Natural killer cell (primary cell): ENCODE measurements at regions not wholly inside any gene's neighbourhood (a gene's known extent, or its start where the extent isn't known, plus 50 kb on each side); places are given as distances from the start of the nearest gene placed in this dataset.
"Not testable (repeated sequence)": the region's sequence is repeated elsewhere in the genome, so short reads cannot be mapped to it uniquely, and the experiment has no call there.

ENCODE experiments used
- ATAC-seq, 3 donors: fragments of 150-1000 bp in 2 of 3; fragments of 200-7000 bp in 1 of 3; cut with Tn5 transposase; 1 replicate in 1 of 3; 2 replicates in 2 of 3; pipeline ENCODE4 v1.10.0; 2021; ENCODE audit warnings: mild to moderate bottlenecking in 2 of 3, moderate library complexity in 2 of 3
- DNase-seq, 2 donors: peaks; one replicate each; pipeline versions ENCODE4 v3.0.0 to v3.0.0-alpha.2; 2013 to 2021; ENCODE audit warnings: mixed read lengths in 1 of 2
- H3K27ac ChIP-seq: one replicate; pipeline ENCODE4 v1.5.1; 2013; ENCODE audit warnings: mild to moderate bottlenecking, low read length
- H3K27me3 ChIP-seq: one replicate; pipeline ENCODE4 v1.6.1; 2013; ENCODE audit warnings: low read length; ENCODE audit not compliant: control insufficient read depth, insufficient read depth
- H3K36me3 ChIP-seq: one replicate; pipeline ENCODE4 v1.6.1; 2013; ENCODE audit warnings: low read length; ENCODE audit not compliant: control insufficient read depth, insufficient read depth
- H3K4me1 ChIP-seq: one replicate; pipeline ENCODE4 v1.6.1; 2013; ENCODE audit warnings: low read length; ENCODE audit not compliant: control insufficient read depth, insufficient read depth
- H3K4me3 ChIP-seq: one replicate; pipeline ENCODE4 v1.5.1; 2013; ENCODE audit warnings: low read length
- H3K9me3 ChIP-seq: one replicate; pipeline ENCODE4 v1.6.1; 2013; ENCODE audit warnings: low read length; ENCODE audit not compliant: control insufficient read depth, insufficient read depth
- H3K27ac Mint-ChIP-seq, 2 donors: one replicate each; pipeline ENCODE4 v1.8.0; 2022; ENCODE audit warnings: mild to moderate bottlenecking in 2 of 2, mixed read lengths in 2 of 2, moderate library complexity in 1 of 2
- H3K27me3 Mint-ChIP-seq, 2 donors: one replicate each; pipeline ENCODE4 v1.8.0; 2022; ENCODE audit warnings: low read depth in 2 of 2, mixed read lengths in 2 of 2
- H3K36me3 Mint-ChIP-seq: one replicate; pipeline ENCODE4 v1.8.0; 2022; ENCODE audit warnings: mixed read lengths
- H3K4me1 Mint-ChIP-seq, 2 donors: one replicate each; pipeline ENCODE4 v1.8.0; 2022; ENCODE audit warnings: mixed read lengths in 2 of 2
- H3K4me3 Mint-ChIP-seq: one replicate; pipeline ENCODE4 v1.8.0; 2022; ENCODE audit warnings: mild to moderate bottlenecking, moderate library complexity, mixed read lengths
- H3K9me3 Mint-ChIP-seq, 2 donors: one replicate each; pipeline ENCODE4 v1.8.0; 2022; ENCODE audit warnings: mixed read lengths in 2 of 2
- WGBS: methylation state at CpG from one replicate; pipeline ENCODE4 v1.1.7; 2013; ENCODE audit warnings: missing lambda C conversion rate; ENCODE audit not compliant: insufficient coverage; 5-methylcytosine and 5-hydroxymethylcytosine counted together
- intact Hi-C: fragments of 100-400 bp; cut with micrococcal nuclease; formaldehyde crosslinking; loops from one replicate; pipeline ENCODE4 v1.14.2; 2022
- TF ChIP-seq, protein P1 (sequence below): fragments of 200-600 bp; IDR thresholded peaks from one replicate; pipeline ENCODE4 v1.8.0; 2022; ENCODE audit warnings: antibody characterized with exemption

DNA sequence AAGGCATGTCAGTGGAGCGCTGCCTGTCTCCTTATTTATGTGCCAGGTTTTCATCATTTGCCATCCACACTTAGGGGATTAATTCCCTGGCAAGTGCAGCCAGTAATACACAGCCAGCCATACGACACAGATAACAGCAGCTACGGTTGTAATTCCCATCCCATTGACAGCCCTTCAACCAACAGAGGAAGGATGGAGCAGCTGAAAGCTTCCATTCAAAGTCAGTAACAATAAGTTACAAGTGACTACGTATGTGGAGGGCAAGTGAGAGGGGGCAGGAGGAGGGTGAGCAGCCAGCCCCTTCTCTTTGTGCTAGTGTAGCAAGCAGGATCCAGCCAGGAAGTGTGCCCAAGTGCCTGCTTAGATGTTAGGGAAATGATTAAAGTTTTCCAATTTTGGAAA lies 53.8 kb upstream of the LYRM9 start:
- ATAC-seq (no peak), DNase-seq (no peak)
- Histone ChIP-seq H3K36me3 (no peaks in the 10 kb centered on the region), H3K27ac (no peak overlapping the region), H3K9me3 (no peaks in the 10 kb centered on the region), H3K27me3 (no peaks in the 10 kb centered on the region), H3K4me3 (no peak overlapping the region), H3K4me1 (no peaks in the 10 kb centered on the region)
- Mint-ChIP-seq H3K9me3 (no peaks in the 10 kb centered on the region), H3K4me3 (no peak overlapping the region), H3K4me1 (no peaks in the 10 kb centered on the region), H3K27me3 (peaks cover 4 to 10% of the 10 kb centered on the region in 2 donors), H3K36me3 (no peaks in the 10 kb centered on the region), H3K27ac (no peak overlapping the region)
- WGBS, result 71% methylated on average over 4 of the region's 4 CpGs
- TF ChIP-seq, protein P1, sequence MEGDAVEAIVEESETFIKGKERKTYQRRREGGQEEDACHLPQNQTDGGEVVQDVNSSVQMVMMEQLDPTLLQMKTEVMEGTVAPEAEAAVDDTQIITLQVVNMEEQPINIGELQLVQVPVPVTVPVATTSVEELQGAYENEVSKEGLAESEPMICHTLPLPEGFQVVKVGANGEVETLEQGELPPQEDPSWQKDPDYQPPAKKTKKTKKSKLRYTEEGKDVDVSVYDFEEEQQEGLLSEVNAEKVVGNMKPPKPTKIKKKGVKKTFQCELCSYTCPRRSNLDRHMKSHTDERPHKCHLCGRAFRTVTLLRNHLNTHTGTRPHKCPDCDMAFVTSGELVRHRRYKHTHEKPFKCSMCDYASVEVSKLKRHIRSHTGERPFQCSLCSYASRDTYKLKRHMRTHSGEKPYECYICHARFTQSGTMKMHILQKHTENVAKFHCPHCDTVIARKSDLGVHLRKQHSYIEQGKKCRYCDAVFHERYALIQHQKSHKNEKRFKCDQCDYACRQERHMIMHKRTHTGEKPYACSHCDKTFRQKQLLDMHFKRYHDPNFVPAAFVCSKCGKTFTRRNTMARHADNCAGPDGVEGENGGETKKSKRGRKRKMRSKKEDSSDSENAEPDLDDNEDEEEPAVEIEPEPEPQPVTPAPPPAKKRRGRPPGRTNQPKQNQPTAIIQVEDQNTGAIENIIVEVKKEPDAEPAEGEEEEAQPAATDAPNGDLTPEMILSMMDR, result no peak
- intact Hi-C loops, result no loop called here

DNA sequence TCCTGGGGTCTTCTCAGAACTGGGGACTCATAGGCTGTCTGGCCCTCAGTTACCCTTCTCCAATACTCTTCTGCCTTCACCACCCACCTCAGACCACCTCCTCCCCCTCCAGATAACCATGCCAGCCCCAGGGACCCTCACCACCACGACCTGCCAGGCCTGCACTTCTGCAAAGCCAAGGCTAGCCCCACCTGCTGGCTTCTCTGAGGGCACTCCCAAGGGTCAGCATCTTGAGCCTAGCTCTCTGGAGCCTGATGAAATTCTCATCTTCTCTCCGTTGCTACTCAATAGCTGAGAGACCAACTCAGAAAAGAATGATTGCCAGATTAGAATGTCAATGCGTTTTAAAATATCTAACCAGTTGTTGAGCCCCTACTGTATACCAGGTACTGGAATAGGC lies 56.1 kb upstream of the LYRM9 start:
- Histone ChIP-seq H3K9me3 (no peaks in the 10 kb centered on the region), H3K4me3 (no peak overlapping the region), H3K36me3 (no peaks in the 10 kb centered on the region), H3K27ac (no peak overlapping the region), H3K27me3 (no peaks in the 10 kb centered on the region), H3K4me1 (no peaks in the 10 kb centered on the region)
- 86% methylated on average over 3 of the region's 3 CpGs for WGBS
- peaks cover 7 to 17% of the 10 kb centered on the region in 2 donors for H3K27me3 Mint-ChIP-seq
- DNase-seq, result no peak
- TF ChIP-seq, protein P1, result no peak
- no peak overlapping the region for H3K4me3 Mint-ChIP-seq
- no peak overlapping the region for H3K27ac Mint-ChIP-seq
- no peaks in the 10 kb centered on the region for H3K9me3 Mint-ChIP-seq
- ATAC-seq, result no peak
- H3K36me3 Mint-ChIP-seq, result no peaks in the 10 kb centered on the region
- intact Hi-C loops, result no loop called here
- no peaks in the 10 kb centered on the region for H3K4me1 Mint-ChIP-seq

GRCh38 chr17:27950225-27950624 lies 57.1 kb upstream of the LYRM9 start:
- H3K4me1 ChIP-seq, H3K36me3 Mint-ChIP-seq, ATAC-seq, H3K4me3 ChIP-seq, H3K9me3 Mint-ChIP-seq, H3K9me3 ChIP-seq, H3K4me1 Mint-ChIP-seq, H3K4me3 Mint-ChIP-seq, H3K27ac ChIP-seq, H3K27ac Mint-ChIP-seq, DNase-seq, intact Hi-C loops, H3K27me3 ChIP-seq, H3K36me3 ChIP-seq: not testable (repeated sequence)
- WGBS, result 93% methylated on average over 6 of the region's 7 CpGs
- peaks cover 5 to 17% of the 10 kb centered on the region in 2 donors for H3K27me3 Mint-ChIP-seq

GRCh38 chr17:27950995-27951394 lies 57.8 kb upstream of the LYRM9 start:
- Histone ChIP-seq H3K27ac (no peak overlapping the region), H3K9me3 (no peaks in the 10 kb centered on the region), H3K27me3 (no peaks in the 10 kb centered on the region), H3K4me1 (no peaks in the 10 kb centered on the region), H3K36me3 (no peaks in the 10 kb centered on the region), H3K4me3 (no peak overlapping the region)
- H3K4me1 Mint-ChIP-seq, result no peaks in the 10 kb centered on the region
- no peaks in the 10 kb centered on the region for H3K9me3 Mint-ChIP-seq
- H3K27me3 Mint-ChIP-seq, result peaks cover 5 to 9% of the 10 kb centered on the region in 2 donors
- TF ChIP-seq, protein P1, result no peak
- WGBS, result 91% methylated on average over 5 of the region's 5 CpGs
- no peak overlapping the region for H3K27ac Mint-ChIP-seq
- ATAC-seq (no peak), DNase-seq (no peak)
- intact Hi-C loops, result no loop called here
- H3K36me3 Mint-ChIP-seq, result no peaks in the 10 kb centered on the region
- no peak overlapping the region for H3K4me3 Mint-ChIP-seq
